Astrocyte (in vitro differentiated cells and primary cell): ENCODE measurements at regions not wholly inside any gene's neighbourhood (a gene's known extent, or its start where the extent isn't known, plus 50 kb on each side); places are given as distances from the start of the nearest gene placed in this dataset.
"Not testable (repeated sequence)": the region's sequence is repeated elsewhere in the genome, so short reads cannot be mapped to it uniquely, and the experiment has no call there.

Source experiments
- CTCF ChIP-seq: IDR thresholded peaks from 2 replicates; pipeline ENCODE4 v1.5.1; 2011; ENCODE audit warnings: low read depth, mild to moderate bottlenecking, inconsistent platforms, low read length, moderate library complexity; ENCODE audit not compliant: insufficient read depth
- EZH2 ChIP-seq: IDR thresholded peaks from 2 replicates; pipeline ENCODE4 v1.6.1; 2012; ENCODE audit warnings: mild to moderate bottlenecking, low read length, inconsistent platforms; ENCODE audit not compliant: insufficient read depth

- TF ChIP-seq CTCF, EZH2: not testable (repeated sequence)
Measured at GRCh38 chr1:149304796-149305195, 170.0 kb upstream of the NBPF19 start.
